Testis (tissue), 2 donors: ENCODE measurements at regions not wholly inside any gene's neighbourhood (a gene's known extent, or its start where the extent isn't known, plus 50 kb on each side); places are given as distances from the start of the nearest gene placed in this dataset.

ENCODE experiments used
- DNase-seq: peaks from one replicate; pipeline ENCODE4 v3.0.0-alpha.2; 2019
- H3K27ac ChIP-seq, 2 donors: fragments of 200-600 bp; sonication (generic); one replicate each; pipeline ENCODE4 v1.5.1; 2019
- H3K27me3 ChIP-seq: fragments of 200-600 bp; sonication (generic); one replicate; pipeline ENCODE4 v1.5.1; 2019
- H3K36me3 ChIP-seq: fragments of 200-600 bp; sonication (generic); one replicate; pipeline ENCODE4 v1.5.1; 2017; ENCODE audit warnings: low read depth; ENCODE audit errors: missing control alignments
- H3K4me1 ChIP-seq: fragments of 200-600 bp; sonication (generic); one replicate; pipeline ENCODE4 v1.5.1; 2019
- H3K4me3 ChIP-seq, 2 donors: fragments of 200-600 bp; sonication (generic); one replicate each; pipeline ENCODE4 v1.5.1; 2017 to 2019
- H3K9me3 ChIP-seq: fragments of 200-600 bp; sonication (generic); one replicate; pipeline ENCODE4 v1.5.1; 2017
- CTCF ChIP-seq, 3 experiments: fragments of 450-650 bp in 2 of 3; fragments of 200-600 bp in 1 of 3; sonication (generic) in 1 of 3; IDR thresholded peaks; one replicate each; pipeline ENCODE4 v1.5.1; 2016 to 2019; ENCODE audit warnings: antibody characterized with exemption in 3 of 3, mild to moderate bottlenecking in 2 of 3, moderate library complexity in 1 of 3
- POLR2A ChIP-seq: fragments of 450-650 bp; IDR thresholded peaks from one replicate; pipeline ENCODE4 v1.6.1; 2017; ENCODE audit warnings: antibody characterized with exemption, mild to moderate bottlenecking, moderate library complexity
- WGBS, 2 donors: methylation state at CpG; one replicate each; pipeline ENCODE4 v1.1.5; 2018; 5-methylcytosine and 5-hydroxymethylcytosine counted together
- intact Hi-C: fragments of 100-400 bp; cut with DNase I; formaldehyde crosslinking; loops from one replicate; pipeline ENCODE4 v1.15.1; 2023; ENCODE audit warnings: low total_unique reads

DNA sequence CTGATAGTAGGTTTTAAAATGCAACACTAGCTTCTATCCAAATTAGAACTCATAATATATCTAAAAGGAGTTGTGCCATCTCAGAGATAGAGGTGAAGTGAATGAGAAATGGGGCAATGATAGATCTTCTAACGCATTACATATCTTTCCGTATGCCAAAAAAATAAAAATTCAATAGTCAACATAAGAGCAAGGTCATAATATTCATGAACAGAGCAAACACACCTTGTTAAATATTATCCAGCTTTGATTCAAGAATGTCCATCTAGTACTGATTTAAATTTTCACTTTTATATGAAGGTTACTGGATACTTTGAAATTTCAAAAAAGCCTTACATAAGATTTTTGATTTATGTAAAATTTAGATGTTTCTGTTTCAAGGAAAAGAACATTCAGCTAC, 554.5 kb downstream of the NSUN3 start:
- no peaks in the 10 kb centered on the region for H3K27me3 ChIP-seq
- H3K4me1 ChIP-seq, result no peaks in the 10 kb centered on the region
- no peak overlapping the region for H3K4me3 ChIP-seq
- no peak overlapping the region for H3K27ac ChIP-seq
- intact Hi-C loops, result no loop called here
- DNase-seq, result no peak
- H3K36me3 ChIP-seq, result no peaks in the 10 kb centered on the region
- TF ChIP-seq CTCF (IDR thresholded peaks at IDR 0.05) (no peak), POLR2A (no peak)
- no peaks in the 10 kb centered on the region for H3K9me3 ChIP-seq
- 85 to 92% methylated on average over 2 of the region's 2 CpGs for WGBS, 2 donors

DNA sequence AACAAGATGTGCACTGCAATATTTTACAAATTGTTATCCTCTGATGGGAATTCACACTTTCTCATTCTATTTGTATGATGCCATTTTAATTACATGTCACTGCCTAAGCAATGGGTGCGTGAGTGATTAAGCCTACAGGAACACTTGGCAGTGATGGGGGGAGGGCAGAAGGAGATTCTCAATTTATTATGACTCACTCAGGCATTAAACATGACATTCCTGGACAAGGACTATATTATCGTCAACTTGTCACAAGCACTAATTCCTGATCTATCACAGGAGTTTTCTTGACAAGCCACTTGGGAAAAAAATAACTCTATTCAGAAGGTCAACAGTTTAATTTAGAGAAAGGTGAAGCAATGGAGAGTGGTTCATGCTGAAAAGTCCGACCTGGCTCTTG, 556.8 kb downstream of the NSUN3 start:
- no peaks in the 10 kb centered on the region for H3K27me3 ChIP-seq
- WGBS, 2 donors, result 85 to 89% methylated on average over 3 of the region's 3 CpGs
- DNase-seq, result no peak
- no peak overlapping the region for H3K4me3 ChIP-seq
- H3K36me3 ChIP-seq, result no peaks in the 10 kb centered on the region
- intact Hi-C loops, result no loop called here
- H3K9me3 ChIP-seq, result no peaks in the 10 kb centered on the region
- TF ChIP-seq POLR2A (no peak), CTCF (IDR thresholded peaks at IDR 0.05) (no peak)
- no peaks in the 10 kb centered on the region for H3K4me1 ChIP-seq
- no peak overlapping the region for H3K27ac ChIP-seq

GRCh38 chr3:94626573-94626972, 563.7 kb downstream of the NSUN3 start:
- no peaks in the 10 kb centered on the region for H3K4me1 ChIP-seq
- TF ChIP-seq CTCF (IDR thresholded peaks at IDR 0.05) (no peak), POLR2A (no peak)
- intact Hi-C loops, result no loop called here
- no peak for DNase-seq
- 0 to 34% methylated on average over 1 of the region's 1 CpG for WGBS, 2 donors
- no peaks in the 10 kb centered on the region for H3K27me3 ChIP-seq
- H3K27ac ChIP-seq, result no peak overlapping the region
- H3K36me3 ChIP-seq, result no peaks in the 10 kb centered on the region
- H3K9me3 ChIP-seq, result no peaks in the 10 kb centered on the region
- H3K4me3 ChIP-seq, result no peak overlapping the region

DNA sequence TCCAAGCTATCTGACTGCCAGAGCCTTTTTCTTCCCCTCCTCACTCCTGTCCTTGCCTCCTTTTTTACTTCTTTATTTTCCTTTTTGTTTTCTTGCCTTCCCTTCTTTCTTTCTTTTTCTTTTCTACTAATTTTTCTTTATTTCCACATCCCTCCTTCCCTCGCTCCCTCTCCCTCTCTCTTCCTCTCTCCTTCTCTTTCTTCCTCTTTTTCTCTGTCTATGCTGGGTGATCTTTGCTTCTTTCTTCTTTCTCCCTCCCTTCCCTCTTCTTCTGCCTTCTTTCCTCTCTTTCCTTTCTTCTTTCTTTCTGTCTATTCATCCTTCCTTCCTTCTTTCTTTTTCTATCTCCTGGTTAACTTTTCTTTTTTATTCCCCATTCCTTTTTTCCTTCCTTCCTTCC, 564.8 kb downstream of the NSUN3 start:
- Histone ChIP-seq H3K27ac (no peak overlapping the region), H3K4me3 (no peak overlapping the region), H3K4me1 (no peaks in the 10 kb centered on the region), H3K27me3 (no peaks in the 10 kb centered on the region), H3K9me3 (no peaks in the 10 kb centered on the region), H3K36me3 (no peaks in the 10 kb centered on the region)
- 90 to 93% methylated on average over 1 of the region's 1 CpG for WGBS, 2 donors
- intact Hi-C loops, result no loop called here
- DNase-seq, result no peak
- no peak for TF ChIP-seq POLR2A
- no peak for TF ChIP-seq CTCF (IDR thresholded peaks at IDR 0.05)

DNA sequence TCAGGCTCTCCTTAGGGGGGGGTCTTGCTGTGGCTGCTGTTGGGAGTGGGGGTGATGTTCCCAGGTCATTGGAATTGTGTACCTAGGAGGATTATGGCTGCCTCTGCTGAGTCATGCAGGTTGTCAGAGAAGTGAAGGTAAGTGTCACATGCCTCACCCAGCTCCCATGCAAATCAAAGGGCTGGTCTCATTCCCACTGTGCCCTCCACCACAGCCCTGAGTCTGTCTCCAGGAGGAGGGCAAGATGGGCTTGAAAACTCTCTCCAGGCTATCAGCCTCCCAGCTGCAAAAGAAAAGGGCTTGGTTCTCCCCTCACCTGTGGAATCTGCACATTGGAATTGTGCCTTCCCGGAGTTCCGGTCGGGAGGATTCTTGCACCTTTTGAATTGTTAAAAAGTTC, 580.5 kb downstream of the NSUN3 start:
- no peak for DNase-seq
- no peak for TF ChIP-seq POLR2A
- TF ChIP-seq CTCF (IDR thresholded peaks at IDR 0.05), result no peak
- Histone ChIP-seq H3K4me1 (no peaks in the 10 kb centered on the region), H3K4me3 (no peak overlapping the region), H3K9me3 (no peaks in the 10 kb centered on the region), H3K27me3 (no peaks in the 10 kb centered on the region), H3K27ac (no peak overlapping the region), H3K36me3 (no peaks in the 10 kb centered on the region)
- 80 to 88% methylated on average over 3 of the region's 3 CpGs for WGBS, 2 donors
- intact Hi-C loops, result no loop called here
